Smooth muscle cell (in vitro differentiated cells): ENCODE measurements at regions not wholly inside any gene's neighbourhood (a gene's known extent, or its start where the extent isn't known, plus 50 kb on each side); places are given as distances from the start of the nearest gene placed in this dataset.
A peak's percentile ranks its signal among the peaks of the same experiment; 100 is the strongest.
"Not testable (repeated sequence)": the region's sequence is repeated elsewhere in the genome, so short reads cannot be mapped to it uniquely, and the experiment has no call there.

Experiments used
- DNase-seq: peaks from one replicate; lab custom pipeline; 2025; ENCODE audit not compliant: unreplicated experiment; lab: John Stamatoyannopoulos, UW
- H2AFZ ChIP-seq: fragments of 200-600 bp; sonication (generic); 2 replicates; pipeline ENCODE4 v1.6.0; 2016; ENCODE audit warnings: antibody characterized with exemption, low read depth, mild to moderate bottlenecking
- H3F3A ChIP-seq: fragments of 200-600 bp; sonication (generic); 2 replicates; pipeline ENCODE4 v1.6.0; 2017; ENCODE audit warnings: antibody characterized with exemption, low read depth
- H3K27ac ChIP-seq: fragments of 200-600 bp; sonication (generic); 2 replicates; pipeline ENCODE4 v1.5.1; 2016; ENCODE audit warnings: low read depth, mild to moderate bottlenecking
- H3K27me3 ChIP-seq: fragments of 200-600 bp; sonication (generic); 2 replicates; pipeline ENCODE4 v1.6.1; 2016; ENCODE audit warnings: low read depth, mild to moderate bottlenecking
- H3K36me3 ChIP-seq: fragments of 200-600 bp; sonication (generic); 2 replicates; pipeline ENCODE4 v1.5.1; 2016; ENCODE audit warnings: low read depth
- H3K4me1 ChIP-seq: fragments of 200-600 bp; sonication (generic); 2 replicates; pipeline ENCODE4 v1.5.1; 2016; ENCODE audit warnings: low read depth
- H3K4me2 ChIP-seq: fragments of 200-600 bp; sonication (generic); 2 replicates; pipeline ENCODE4 v1.6.0; 2016; ENCODE audit warnings: mild to moderate bottlenecking
- H3K4me3 ChIP-seq: fragments of 200-600 bp; sonication (generic); 2 replicates; pipeline ENCODE4 v1.5.1; 2016; ENCODE audit warnings: mild to moderate bottlenecking
- H3K79me2 ChIP-seq: fragments of 200-600 bp; sonication (generic); 2 replicates; pipeline ENCODE4 v1.6.0; 2016; ENCODE audit warnings: low read depth, mild to moderate bottlenecking
- H3K9ac ChIP-seq: fragments of 200-600 bp; sonication (generic); 2 replicates; pipeline ENCODE4 v1.6.0; 2016; ENCODE audit warnings: low read depth
- H3K9me3 ChIP-seq: fragments of 200-600 bp; sonication (generic); replicated peaks from 2 replicates; pipeline ENCODE4 v1.5.1; 2016; ENCODE audit warnings: low read depth
- H4K20me1 ChIP-seq: fragments of 200-600 bp; sonication (generic); 2 replicates; pipeline ENCODE4 v1.6.0; 2016; ENCODE audit warnings: low read depth
- CTCF ChIP-seq: fragments of 200-600 bp; sonication (generic); IDR thresholded peaks from 2 replicates; pipeline ENCODE4 v1.5.1; 2017; ENCODE audit warnings: borderline replicate concordance, mild to moderate bottlenecking, antibody characterized with exemption; ENCODE audit not compliant: insufficient read depth, poor library complexity, severe bottlenecking
- WGBS: methylation state at CpG from one replicate; pipeline ENCODE4 v1.1.7; 2016; ENCODE audit warnings: low lambda C conversion rate; 5-methylcytosine and 5-hydroxymethylcytosine counted together

- Histone ChIP-seq H3K9ac (no peak overlapping the region), H3K27me3 (no peaks in the 10 kb centered on the region), H4K20me1 (no peaks in the 10 kb centered on the region), H3K27ac (no peak overlapping the region), H3K79me2 (no peaks in the 10 kb centered on the region), H3K4me3 (no peak overlapping the region), H3K4me2 (no peak overlapping the region), H3K36me3 (no peaks in the 10 kb centered on the region), H2AFZ (no peak overlapping the region), H3K4me1 (peaks cover 27% of the 10 kb centered on the region), H3K9me3 (no peaks in the 10 kb centered on the region), H3F3A (peaks cover 6% of the 10 kb centered on the region)
- 83% methylated on average over 2 of the region's 2 CpGs for WGBS
- no peak for TF ChIP-seq CTCF
- DNase-seq = no peak
Observed at GRCh38 chr12:89062996-89063395, 289.3 kb downstream of the DUSP6 start.

GRCh38 chr12:89059721-89060541, 292.4 kb downstream of the DUSP6 start:
- Histone ChIP-seq H2AFZ (peak overlapping the region; percentile 61), H3K4me3 (no peak overlapping the region), H3K4me2 (peak overlapping the region; percentile 56)

GRCh38 chr12:89059056-89059455, 293.2 kb downstream of the DUSP6 start:
- H3K79me2 ChIP-seq = no peaks in the 10 kb centered on the region
- no peaks in the 10 kb centered on the region for H3K9me3 ChIP-seq
- no peak for TF ChIP-seq CTCF
- no peaks in the 10 kb centered on the region for H3F3A ChIP-seq
- H3K4me3 ChIP-seq = no peak overlapping the region
- H3K4me2 ChIP-seq = peak overlapping the region; percentile 56
- peaks cover 25% of the 10 kb centered on the region for H3K4me1 ChIP-seq
- H3K36me3 ChIP-seq = no peaks in the 10 kb centered on the region
- no peaks in the 10 kb centered on the region for H4K20me1 ChIP-seq
- H2AFZ ChIP-seq = peak overlapping the region; percentile 61
- no peak overlapping the region for H3K9ac ChIP-seq
- DNase-seq = no peak
- H3K27ac ChIP-seq = no peak overlapping the region
- H3K27me3 ChIP-seq = no peaks in the 10 kb centered on the region
- WGBS = 63% methylated on average over 3 of the region's 3 CpGs

More at GRCh38 chr12:89059721-89060541, 292.4 kb downstream of the DUSP6 start:
- DNase-seq = no peak
- TF ChIP-seq CTCF = no peak
- Histone ChIP-seq H3K9me3 (no peaks in the 10 kb centered on the region), H3K79me2 (no peaks in the 10 kb centered on the region), H4K20me1 (no peaks in the 10 kb centered on the region), H3K9ac (no peak overlapping the region), H3K36me3 (no peaks in the 10 kb centered on the region), H3K4me1 (peaks cover 25% of the 10 kb centered on the region), H3F3A (no peaks in the 10 kb centered on the region), H3K27me3 (no peaks in the 10 kb centered on the region), H3K27ac (peak overlapping the region; percentile 28)
- 37% methylated on average over 9 of the region's 9 CpGs for WGBS

GRCh38 chr12:89058402-89058801, 293.9 kb downstream of the DUSP6 start:
- H3K4me2 ChIP-seq = no peak overlapping the region

GRCh38 chr12:89053817-89054216, 298.5 kb downstream of the DUSP6 start:
- not testable (repeated sequence) for H3K9me3 ChIP-seq, H3K36me3 ChIP-seq, H3K27ac ChIP-seq, H3K4me3 ChIP-seq, H3K9ac ChIP-seq, H3K79me2 ChIP-seq, H4K20me1 ChIP-seq, H3K27me3 ChIP-seq, DNase-seq, H3K4me2 ChIP-seq, H3F3A ChIP-seq, H2AFZ ChIP-seq, H3K4me1 ChIP-seq
- 87% methylated on average over 4 of the region's 4 CpGs for WGBS

More at GRCh38 chr12:89058402-89058801, 293.9 kb downstream of the DUSP6 start:
- Histone ChIP-seq H4K20me1 (no peaks in the 10 kb centered on the region), H3K4me3 (no peak overlapping the region), H3K27me3 (no peaks in the 10 kb centered on the region), H3F3A (no peaks in the 10 kb centered on the region), H3K79me2 (no peaks in the 10 kb centered on the region), H3K27ac (no peak overlapping the region), H2AFZ (no peak overlapping the region), H3K4me1 (peaks cover 25% of the 10 kb centered on the region), H3K9ac (no peak overlapping the region), H3K36me3 (no peaks in the 10 kb centered on the region), H3K9me3 (no peaks in the 10 kb centered on the region)
- no peak for DNase-seq
- no peak for TF ChIP-seq CTCF
